Right lobe of liver (tissue), 6 donors: ENCODE measurements at regions not wholly inside any gene's neighbourhood (a gene's known extent, or its start where the extent isn't known, plus 50 kb on each side); places are given as distances from the start of the nearest gene placed in this dataset.

Experiments
- ATAC-seq, 4 donors: fragments of 200-7000 bp; cut with Tn5 transposase; one replicate each; pipeline ENCODE4 v1.9.1; 2020; ENCODE audit warnings: mild to moderate bottlenecking in 4 of 4, moderate library complexity in 4 of 4
- DNase-seq, 3 donors: peaks; one replicate each; pipeline ENCODE4 v3.0.0-alpha.2; 2020
- H3K27ac ChIP-seq, 3 donors: fragments of 200-600 bp; one replicate each; pipeline ENCODE4 v1.8.0; 2022
- H3K27me3 ChIP-seq, 2 donors: fragments of 200-600 bp; one replicate each; pipeline ENCODE4 v1.8.0; 2022
- H3K36me3 ChIP-seq, 4 donors: fragments of 200-600 bp; sonication (generic) in 1 of 4; one replicate each; pipeline versions ENCODE4 v1.5.1 to v1.8.0; 2017 to 2022; ENCODE audit warnings: control low read depth in 1 of 4
- H3K4me1 ChIP-seq, 4 donors: fragments of 200-600 bp; sonication (generic) in 1 of 4; one replicate each; pipeline versions ENCODE4 v1.5.1 to v1.8.0; 2017 to 2022; ENCODE audit warnings: control low read depth in 1 of 4
- H3K4me3 ChIP-seq, 3 donors: fragments of 200-600 bp; one replicate each; pipeline ENCODE4 v1.8.0; 2022
- H3K9me3 ChIP-seq, 4 donors: fragments of 200-600 bp; sonication (generic) in 1 of 4; one replicate each; pipeline versions ENCODE4 v1.5.1 to v1.8.0; 2017 to 2022; ENCODE audit warnings: control low read depth in 1 of 4
- POLR2A ChIP-seq: fragments of 450-650 bp; IDR thresholded peaks from one replicate; pipeline ENCODE4 v1.6.1; 2017; ENCODE audit warnings: antibody characterized with exemption, mild to moderate bottlenecking
- WGBS: methylation state at CpG from one replicate; pipeline ENCODE4 v1.1.6; 2018; ENCODE audit warnings: low coverage, low lambda C conversion rate; ENCODE audit not compliant: insufficient coverage; ENCODE audit errors: missing lambda C conversion rate; 5-methylcytosine and 5-hydroxymethylcytosine counted together
- intact Hi-C, 2 donors: fragments of 100-400 bp; cut with DNase I; formaldehyde crosslinking; loops; one replicate each; pipeline versions ENCODE4 v1.11.2 to v1.14.1; 2022
- TF ChIP-seq, protein P1 (sequence below), 4 donors: fragments of 200-600 bp in 3 of 4; fragments of 450-650 bp in 1 of 4; IDR thresholded peaks; one replicate each; pipeline versions ENCODE4 v1.5.1 to v1.8.0; 2016 to 2022; ENCODE audit warnings: antibody characterized with exemption in 4 of 4, mild to moderate bottlenecking in 2 of 4
- donor health status: DM: no; HTN: yes; CAD: no.
- donor health status: DM: no; HTN: no; CAD: no.
- donor health status: DM: no; HTN: no; CAD: no.
- donor health status: DM: no; HTN: yes; CAD: no.
- donor health status: DM: no; HTN: yes; CAD: no.

DNA sequence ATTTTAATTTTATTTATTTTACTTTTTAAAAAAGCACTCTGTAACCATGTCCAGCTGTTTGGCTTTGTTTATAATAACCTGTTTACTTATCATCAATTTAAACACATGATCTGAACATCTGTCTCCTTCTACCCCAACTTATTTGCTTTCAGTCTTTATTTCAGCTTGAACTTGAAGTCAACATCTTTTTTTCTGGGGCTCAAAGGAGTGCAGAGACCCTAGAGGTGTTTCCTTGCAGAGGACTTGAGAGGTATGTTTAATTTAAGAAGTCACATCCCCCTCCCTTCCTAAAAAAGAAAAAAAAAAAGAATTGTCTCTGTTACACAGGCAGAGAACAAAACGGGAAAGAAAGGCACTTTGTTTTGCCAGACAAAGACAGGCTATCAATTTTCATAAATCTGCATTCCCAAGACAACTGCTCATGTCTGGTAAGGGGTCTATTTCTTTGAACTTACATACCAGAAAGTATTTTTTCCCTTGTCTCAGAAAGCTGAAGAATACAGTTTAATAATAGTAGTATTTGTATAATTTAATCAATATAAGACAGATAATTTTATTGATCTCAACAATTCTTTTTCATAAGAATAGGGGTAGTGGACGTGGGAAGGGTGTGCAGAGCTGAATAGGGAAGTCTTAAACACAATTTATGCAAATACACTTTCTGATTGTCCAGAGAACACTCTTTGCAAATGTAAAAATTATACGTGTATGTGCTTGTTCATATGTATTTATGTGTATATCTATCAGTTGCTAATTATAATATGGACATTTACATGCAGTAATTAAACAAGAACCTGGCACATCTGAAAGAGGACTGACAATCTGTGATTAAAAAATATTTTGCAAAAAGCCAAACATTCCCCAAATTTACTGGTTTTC is 109.7 kb upstream of the PDZRN3 start:
- no peaks in the 10 kb centered on the region for H3K4me1 ChIP-seq
- WGBS = 28% methylated on average over 3 of the region's 3 CpGs
- H3K36me3 ChIP-seq = no peaks in the 10 kb centered on the region
- DNase-seq = no peak
- TF ChIP-seq POLR2A = no peak
- TF ChIP-seq, protein P1, sequence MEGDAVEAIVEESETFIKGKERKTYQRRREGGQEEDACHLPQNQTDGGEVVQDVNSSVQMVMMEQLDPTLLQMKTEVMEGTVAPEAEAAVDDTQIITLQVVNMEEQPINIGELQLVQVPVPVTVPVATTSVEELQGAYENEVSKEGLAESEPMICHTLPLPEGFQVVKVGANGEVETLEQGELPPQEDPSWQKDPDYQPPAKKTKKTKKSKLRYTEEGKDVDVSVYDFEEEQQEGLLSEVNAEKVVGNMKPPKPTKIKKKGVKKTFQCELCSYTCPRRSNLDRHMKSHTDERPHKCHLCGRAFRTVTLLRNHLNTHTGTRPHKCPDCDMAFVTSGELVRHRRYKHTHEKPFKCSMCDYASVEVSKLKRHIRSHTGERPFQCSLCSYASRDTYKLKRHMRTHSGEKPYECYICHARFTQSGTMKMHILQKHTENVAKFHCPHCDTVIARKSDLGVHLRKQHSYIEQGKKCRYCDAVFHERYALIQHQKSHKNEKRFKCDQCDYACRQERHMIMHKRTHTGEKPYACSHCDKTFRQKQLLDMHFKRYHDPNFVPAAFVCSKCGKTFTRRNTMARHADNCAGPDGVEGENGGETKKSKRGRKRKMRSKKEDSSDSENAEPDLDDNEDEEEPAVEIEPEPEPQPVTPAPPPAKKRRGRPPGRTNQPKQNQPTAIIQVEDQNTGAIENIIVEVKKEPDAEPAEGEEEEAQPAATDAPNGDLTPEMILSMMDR (IDR thresholded peaks at IDR 0.05) = no peak
- ATAC-seq = no peak
- no peaks in the 10 kb centered on the region for H3K27me3 ChIP-seq
- H3K4me3 ChIP-seq = no peak overlapping the region
- H3K27ac ChIP-seq = no peak overlapping the region
- intact Hi-C loops = loop anchor here in 1 of 2 donors (10.0 kb wide), 1 partner anchor 330 kb away; no protein-coding TSS in a partner anchor
- no peaks in the 10 kb centered on the region for H3K9me3 ChIP-seq

DNA sequence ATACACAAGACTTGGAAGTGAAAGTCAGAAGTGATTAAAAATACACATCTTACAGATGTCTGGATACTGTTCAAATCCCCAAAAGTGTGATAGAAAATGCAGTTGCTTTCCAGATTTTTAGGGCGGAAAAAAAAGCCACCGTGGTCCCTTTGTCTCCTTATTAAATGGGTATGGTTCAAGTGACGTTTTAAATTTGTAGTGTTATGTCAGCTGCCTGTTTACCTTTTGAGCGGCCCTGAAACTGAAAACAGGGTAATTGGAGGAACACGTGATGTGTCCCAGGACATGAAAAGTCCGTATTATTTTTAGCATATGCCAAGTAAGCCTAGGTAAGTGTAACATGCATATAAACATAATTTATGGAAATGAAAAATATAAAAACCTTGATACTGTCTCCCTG is 109.0 kb upstream of the PDZRN3 start:
- no peak overlapping the region for H3K27ac ChIP-seq
- intact Hi-C loops = loop anchor here in 1 of 2 donors (10.0 kb wide), 1 partner anchor 331 kb away; no protein-coding TSS in a partner anchor
- WGBS = 53% methylated on average over 6 of the region's 6 CpGs

GRCh38 chr3:73729969-73730440 is 105.3 kb upstream of the PDZRN3 start:
- Histone ChIP-seq H3K4me3 (no peak overlapping the region), H3K4me1 (no peaks in the 10 kb centered on the region), H3K27me3 (no peaks in the 10 kb centered on the region), H3K9me3 (no peaks in the 10 kb centered on the region), H3K27ac (no peak overlapping the region), H3K36me3 (no peaks in the 10 kb centered on the region)
- intact Hi-C loops = loop anchor here in 1 of 2 donors (10.0 kb wide), 1 partner anchor 335 kb away; no protein-coding TSS in a partner anchor
- no peak for TF ChIP-seq POLR2A
- TF ChIP-seq, protein P1 (IDR thresholded peaks at IDR 0.05) = no peak
- ATAC-seq (no peak), DNase-seq (no peak)
- 25% methylated on average over 3 of the region's 9 CpGs for WGBS

More for the DNA sequence above, 109.0 kb upstream of the PDZRN3 start:
- no peak overlapping the region for H3K4me3 ChIP-seq
- TF ChIP-seq POLR2A = no peak
- TF ChIP-seq, protein P1 (IDR thresholded peaks at IDR 0.05) = no peak
- H3K27me3 ChIP-seq = no peaks in the 10 kb centered on the region
- DNase-seq (no peak), ATAC-seq (no peak)
- no peaks in the 10 kb centered on the region for H3K9me3 ChIP-seq
- H3K36me3 ChIP-seq = no peaks in the 10 kb centered on the region
- H3K4me1 ChIP-seq = no peaks in the 10 kb centered on the region

DNA sequence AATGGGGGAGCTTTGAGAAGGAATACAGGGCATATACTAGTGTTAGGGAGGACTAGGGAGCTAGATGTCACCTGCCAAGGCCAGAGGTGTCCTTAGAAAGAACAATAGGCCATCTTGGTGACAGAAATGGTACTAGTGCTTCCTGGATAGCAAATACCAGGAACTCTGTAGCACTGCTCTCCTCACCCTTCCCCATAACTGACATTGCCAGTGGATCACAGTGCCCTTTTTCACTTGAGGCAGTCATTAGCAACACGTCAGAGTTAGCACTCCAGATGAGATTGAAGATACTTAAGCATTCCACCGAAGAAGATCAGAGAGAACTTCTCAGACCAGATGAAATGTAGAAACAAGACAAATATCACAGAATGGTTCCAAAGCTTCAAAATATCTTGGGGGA is 103.1 kb upstream of the PDZRN3 start:
- intact Hi-C loops = no loop called here
- no peak for ATAC-seq
- peak overlapping the region in 1 of 3 donors; percentile 16 for H3K27ac ChIP-seq

More for the DNA sequence above, 103.1 kb upstream of the PDZRN3 start:
- H3K36me3 ChIP-seq = no peaks in the 10 kb centered on the region
- no peaks in the 10 kb centered on the region for H3K4me1 ChIP-seq
- no peak for DNase-seq
- TF ChIP-seq, protein P1 (IDR thresholded peaks at IDR 0.05) = no peak
- TF ChIP-seq POLR2A = no peak
- WGBS = 54% methylated on average over 2 of the region's 2 CpGs
- no peaks in the 10 kb centered on the region for H3K27me3 ChIP-seq
- H3K9me3 ChIP-seq = no peaks in the 10 kb centered on the region
- H3K4me3 ChIP-seq = no peak overlapping the region
